HEK293T (cell line): ENCODE measurements at regions not wholly inside any gene's neighbourhood (a gene's known extent, or its start where the extent isn't known, plus 50 kb on each side); places are given as distances from the start of the nearest gene placed in this dataset.

Experiments used
- BHLHE40 ChIP-seq: fragments of 450-650 bp; IDR thresholded peaks from 2 replicates; pipeline ENCODE4 v1.6.1; 2016; ENCODE audit warnings: mild to moderate bottlenecking, moderate library complexity, borderline replicate concordance
- ELF4 ChIP-seq: fragments of 450-650 bp; IDR thresholded peaks from 2 replicates; pipeline ENCODE4 v1.6.1; 2017; ENCODE audit warnings: antibody characterized with exemption
- SP1 ChIP-seq: fragments of 450-650 bp; IDR thresholded peaks from 2 replicates; pipeline ENCODE4 v1.6.1; 2017
- SUZ12 ChIP-seq: fragments of 450-650 bp; IDR thresholded peaks from 2 replicates; pipeline ENCODE4 v1.6.1; 2016; ENCODE audit warnings: mild to moderate bottlenecking
- TARDBP ChIP-seq: fragments of 450-650 bp; IDR thresholded peaks from 2 replicates; pipeline ENCODE4 v1.6.1; 2016
- ZNF384 ChIP-seq: fragments of 450-650 bp; IDR thresholded peaks from 2 replicates; pipeline ENCODE4 v1.6.1; 2016

DNA sequence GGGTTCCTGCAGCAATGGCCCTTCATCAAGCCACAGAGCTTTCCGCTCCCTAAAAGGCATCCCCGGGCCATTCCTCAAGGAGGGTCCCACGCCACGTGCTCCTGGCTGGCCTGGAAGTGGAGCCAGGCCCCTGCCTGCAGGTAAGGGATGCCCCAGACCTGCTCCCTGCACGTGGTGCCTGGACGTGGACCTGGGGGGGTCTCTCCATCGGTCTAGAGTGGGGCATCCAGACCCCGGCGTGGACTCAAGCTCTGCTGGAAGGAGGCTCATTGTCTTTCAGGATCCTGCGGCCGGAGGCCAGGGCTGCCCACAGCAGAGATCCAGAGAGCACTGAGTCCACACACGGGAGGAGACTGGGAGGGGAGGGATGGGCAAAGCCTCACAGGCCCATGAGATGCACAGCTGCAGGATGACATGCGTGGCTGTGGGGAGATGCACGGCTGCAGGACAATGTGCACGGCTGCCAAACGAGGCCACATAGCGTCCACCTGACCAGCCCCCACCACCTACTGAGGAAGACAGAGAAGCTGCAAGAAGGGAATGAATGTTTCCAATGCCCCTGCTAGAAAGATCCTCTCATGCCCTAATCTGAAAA lies 236.7 kb downstream of the BRD1 start:
- no peak for TF ChIP-seq SUZ12
- no peak for TF ChIP-seq ELF4
- no peak for TF ChIP-seq BHLHE40
- no peak for TF ChIP-seq SP1
- TF ChIP-seq TARDBP, result no peak
- no peak for TF ChIP-seq ZNF384
